ENCODE measurements at regions not wholly inside any gene's neighbourhood (a gene's known extent, or its start where the extent isn't known, plus 50 kb on each side); places are given as distances from the start of the nearest gene placed in this dataset.

GRCh38 chr4:111652986-111653385, 492.3 kb upstream of the FAM241A start:
- DNase-seq (no peak), FAIRE-seq (no peak), ATAC-seq (no peak)
- no peak for TF ChIP-seq CTCF (IDR thresholded peaks at IDR 0.05)
- H3K36me3 ChIP-seq = no peaks in the 10 kb centered on the region
- H3K4me1 ChIP-seq = no peaks in the 10 kb centered on the region
- no peak overlapping the region for H3K4me3 ChIP-seq
- WGBS, 2 donors = 51 to 75% methylated on average over 2 of the region's 2 CpGs
- no peak overlapping the region for H3K27ac ChIP-seq
- H3K27me3 ChIP-seq = no peaks in the 10 kb centered on the region
- intact Hi-C loops (cut with DNase I) = no loop called here
- H3K9me3 ChIP-seq = no peaks in the 10 kb centered on the region

- intact Hi-C loops (cut with DNase I) = no loop called here
- DNase-seq = no peak
- H3K27ac ChIP-seq = no peak overlapping the region
- ATAC-seq = no peak
- H3K4me3 ChIP-seq = no peak overlapping the region
- no peaks in the 10 kb centered on the region for H3K36me3 ChIP-seq
- H3K27me3 ChIP-seq = no peaks in the 10 kb centered on the region
- no peak for TF ChIP-seq CTCF (IDR thresholded peaks at IDR 0.05)
- H3K9me3 ChIP-seq = no peaks in the 10 kb centered on the region
- 78 to 85% methylated on average over 1 of the region's 1 CpG for WGBS, 2 donors
- no peaks in the 10 kb centered on the region for H3K4me1 ChIP-seq
- FAIRE-seq = no peak
Observed at GRCh38 chr4:111662496-111662895, 482.8 kb upstream of the FAM241A start.

- 6 to 10% methylated on average over 1 of the region's 1 CpG for WGBS, 2 donors
- Histone ChIP-seq H3K27ac (no peak overlapping the region), H3K9me3 (no peaks in the 10 kb centered on the region), H3K36me3 (no peaks in the 10 kb centered on the region), H3K4me3 (no peak overlapping the region), H3K27me3 (no peaks in the 10 kb centered on the region), H3K4me1 (no peaks in the 10 kb centered on the region)
- ATAC-seq (no peak), FAIRE-seq (no peak), DNase-seq (no peak)
- intact Hi-C loops (cut with DNase I) = no loop called here
- no peak for TF ChIP-seq CTCF (IDR thresholded peaks at IDR 0.05)
Observed at GRCh38 chr4:111664308-111664945, 480.8 kb upstream of the FAM241A start.

- no peak overlapping the region for H3K27ac ChIP-seq
Observed at GRCh38 chr4:111666826-111667360, 478.4 kb upstream of the FAM241A start.

More at GRCh38 chr4:111666826-111667360, 478.4 kb upstream of the FAM241A start:
- Histone ChIP-seq H3K27me3 (no peaks in the 10 kb centered on the region), H3K4me3 (no peak overlapping the region), H3K36me3 (no peaks in the 10 kb centered on the region), H3K9me3 (no peaks in the 10 kb centered on the region), H3K4me1 (no peaks in the 10 kb centered on the region)
- no peak for FAIRE-seq
- no peak for ATAC-seq
- TF ChIP-seq CTCF (IDR thresholded peaks at IDR 0.05) = no peak
- intact Hi-C loops (cut with DNase I) = no loop called here
- DNase-seq = no peak
- 75 to 85% methylated on average over 2 of the region's 2 CpGs for WGBS, 2 donors
